Inferior parietal cortex (tissue), 1 donor: ENCODE measurements at regions not wholly inside any gene's neighbourhood (a gene's known extent, or its start where the extent isn't known, plus 50 kb on each side); places are given as distances from the start of the nearest gene placed in this dataset.
"Not testable (repeated sequence)": the region's sequence is repeated elsewhere in the genome, so short reads cannot be mapped to it uniquely, and the experiment has no call there.

Experiments used
- DNase-seq: peaks from one replicate; pipeline ENCODE4 v3.0.0-alpha.2; 2016; ENCODE audit errors: extremely low spot score

GRCh38 chr18:15315301-15315700, 567.3 kb downstream of the ANKRD30B start:
- DNase-seq: peak; percentile 1

- DNase-seq: not testable (repeated sequence)
Measured at GRCh38 chr18:15318655-15319054, 570.7 kb downstream of the ANKRD30B start.

GRCh38 chr18:15329713-15330112, 581.7 kb downstream of the ANKRD30B start:
- DNase-seq: not testable (repeated sequence)

GRCh38 chr18:15330149-15330548, 582.2 kb downstream of the ANKRD30B start:
- not testable (repeated sequence) for DNase-seq

- not testable (repeated sequence) for DNase-seq
Measured at GRCh38 chr18:15330600-15330999, 582.6 kb downstream of the ANKRD30B start.

- DNase-seq: not testable (repeated sequence)
Measured at GRCh38 chr18:15375671-15376070, 627.7 kb downstream of the ANKRD30B start.

GRCh38 chr18:15407874-15408273, 659.9 kb downstream of the ANKRD30B start:
- DNase-seq: not testable (repeated sequence)
